Thoracic aorta (tissue), 2 donors: ENCODE measurements at regions not wholly inside any gene's neighbourhood (a gene's known extent, or its start where the extent isn't known, plus 50 kb on each side); places are given as distances from the start of the nearest gene placed in this dataset.
"Not testable (repeated sequence)": the region's sequence is repeated elsewhere in the genome, so short reads cannot be mapped to it uniquely, and the experiment has no call there.

Experiments
- ATAC-seq: fragments of 150-250 bp; one replicate; pipeline ENCODE4 v1.8.0; 2017; ENCODE audit warnings: low read depth; ENCODE audit not compliant: insufficient number of reproducible peaks, low FRiP score
- DNase-seq: peaks from one replicate; pipeline ENCODE4 v3.0.0-alpha.2; 2020; ENCODE audit warnings: low spot score
- H3K27ac ChIP-seq, 2 donors: fragments of 200-600 bp; sonication (generic); 1 replicate in 1 of 2; 2 replicates in 1 of 2; pipeline ENCODE4 v1.5.1; 2016; ENCODE audit warnings: mild to moderate bottlenecking in 2 of 2, moderate library complexity in 2 of 2
- H3K27me3 ChIP-seq: fragments of 200-600 bp; sonication (generic); replicated peaks from 2 replicates; pipeline ENCODE4 v1.6.0; 2016; ENCODE audit warnings: mild to moderate bottlenecking; ENCODE audit not compliant: insufficient read depth
- H3K36me3 ChIP-seq: fragments of 200-600 bp; sonication (generic); one replicate; pipeline ENCODE4 v1.5.1; 2016
- H3K4me1 ChIP-seq, 2 donors: fragments of 200-600 bp; sonication (generic); 1 replicate in 1 of 2; 2 replicates in 1 of 2; pipeline versions ENCODE4 v1.5.1 to v1.6.0; 2016; ENCODE audit warnings: low read depth in 2 of 2, mild to moderate bottlenecking in 1 of 2; ENCODE audit not compliant: control insufficient read depth in 1 of 2
- H3K4me3 ChIP-seq: fragments of 200-600 bp; sonication (generic); 2 replicates; pipeline ENCODE4 v1.5.1; 2016; ENCODE audit warnings: mild to moderate bottlenecking
- H3K9me3 ChIP-seq: fragments of 200-600 bp; sonication (generic); 2 replicates; pipeline ENCODE4 v1.5.1; 2016

DNA sequence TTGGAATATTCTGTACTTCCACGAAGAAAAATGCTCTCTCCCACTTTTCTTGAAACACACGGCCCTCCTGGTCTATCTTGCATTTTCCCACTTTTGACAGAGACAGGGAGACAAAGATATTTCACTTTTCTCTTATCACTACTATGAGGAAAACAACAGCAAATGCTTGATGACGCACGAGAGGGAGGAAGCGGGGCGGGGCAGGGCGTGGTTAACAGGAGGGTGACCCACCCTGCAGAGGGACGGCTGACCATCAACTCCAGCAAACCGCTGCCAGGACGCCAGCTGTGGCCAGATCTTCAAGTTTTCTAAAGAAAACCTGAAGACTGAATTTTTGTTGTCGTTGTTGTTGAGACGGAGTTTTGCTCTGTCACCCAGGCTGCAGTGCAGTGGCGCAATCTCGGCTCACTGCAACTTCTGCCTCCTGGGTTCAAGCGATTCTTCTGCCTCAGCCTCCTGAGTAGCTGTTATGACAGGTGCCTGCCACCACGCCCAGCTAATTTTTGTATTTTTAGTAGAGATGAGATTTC lies 63.8 kb downstream of the NSUN5 start:
- ATAC-seq, H3K4me1 ChIP-seq, H3K27ac ChIP-seq, H3K4me3 ChIP-seq, H3K27me3 ChIP-seq, H3K9me3 ChIP-seq, H3K36me3 ChIP-seq, DNase-seq: not testable (repeated sequence)

DNA sequence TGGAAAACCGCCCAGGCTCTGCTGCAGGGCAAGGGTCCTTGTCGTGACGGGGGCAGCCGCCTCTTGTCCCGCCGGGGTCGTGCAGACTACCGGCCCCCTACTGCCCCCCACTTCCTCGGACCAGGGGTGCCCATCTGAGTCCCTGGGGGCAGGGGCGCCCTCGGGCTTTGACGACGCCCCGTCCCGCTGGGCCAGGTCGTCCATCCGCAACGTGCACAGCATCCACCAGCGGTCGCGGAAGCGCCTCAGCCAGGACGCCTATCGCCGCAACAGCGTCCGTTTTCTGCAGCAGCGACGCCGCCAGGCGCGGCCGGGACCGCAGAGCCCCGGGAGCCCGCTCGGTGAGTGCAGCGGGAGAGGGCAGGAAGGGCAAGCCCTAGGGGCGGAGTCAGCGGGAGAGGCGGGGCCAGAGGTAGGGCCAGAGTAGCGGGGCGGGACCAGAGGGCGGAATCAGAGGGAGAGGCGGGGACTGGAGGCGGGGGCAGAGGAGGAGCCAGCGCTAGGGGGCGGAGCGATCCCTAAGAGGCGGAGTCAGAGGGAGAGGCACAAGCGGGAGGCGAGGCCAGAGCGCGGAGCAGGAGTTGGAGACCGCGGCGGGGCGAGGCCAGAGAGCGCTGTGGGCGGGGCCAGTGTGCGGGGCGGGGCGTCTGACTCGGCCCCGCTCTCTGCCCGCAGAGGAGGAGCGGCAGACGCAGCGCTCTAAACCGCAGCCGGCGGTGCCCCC lies 73.5 kb downstream of the NSUN5 start:
- ATAC-seq = peak; percentile 98
- peak; percentile 65 for DNase-seq
- H3K4me1 ChIP-seq, H3K27me3 ChIP-seq, H3K9me3 ChIP-seq, H3K36me3 ChIP-seq, H3K27ac ChIP-seq: not testable (repeated sequence)
- peak overlapping the region; percentile 63 for H3K4me3 ChIP-seq

GRCh38 chr7:73225745-73226144 lies 82.9 kb downstream of the NSUN5 start:
- H3K4me3 ChIP-seq, H3K9me3 ChIP-seq, H3K27ac ChIP-seq, ATAC-seq, H3K27me3 ChIP-seq, DNase-seq, H3K36me3 ChIP-seq, H3K4me1 ChIP-seq: not testable (repeated sequence)

GRCh38 chr7:73221724-73222123 lies 86.9 kb downstream of the NSUN5 start:
- not testable (repeated sequence) for ATAC-seq

DNA sequence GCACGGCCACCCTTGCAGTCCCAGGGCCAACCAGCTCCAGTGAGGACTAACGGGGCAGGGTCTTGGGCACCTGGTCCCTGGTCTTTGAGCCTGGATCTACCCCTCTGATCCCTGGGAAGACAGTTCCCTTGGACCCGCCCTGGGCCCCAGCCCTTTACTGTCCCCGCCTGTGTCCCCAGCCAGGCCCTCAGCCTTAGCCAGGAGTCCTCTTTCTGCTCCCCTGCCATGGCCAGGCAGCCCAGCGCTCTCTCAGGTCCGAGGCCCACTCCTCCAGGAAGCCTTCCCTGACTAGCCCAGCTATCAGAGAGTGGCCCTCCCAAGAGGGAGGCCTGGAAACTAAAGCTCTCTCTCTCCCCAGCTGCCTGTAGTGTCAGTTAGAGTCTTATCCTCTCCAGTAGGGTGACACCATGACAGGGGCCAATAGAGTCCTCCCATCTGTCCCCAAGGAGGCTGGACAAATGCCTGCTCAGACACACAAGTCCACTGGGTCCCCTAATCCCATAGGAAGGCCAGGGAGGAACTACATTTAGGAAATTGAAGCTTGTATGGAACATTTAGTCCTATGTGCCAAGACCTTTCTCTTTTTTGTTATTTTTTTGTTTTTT lies 87.8 kb downstream of the NSUN5 start:
- not testable (repeated sequence) for H3K36me3 ChIP-seq

More at GRCh38 chr7:73221724-73222123, 86.9 kb downstream of the NSUN5 start:
- not testable (repeated sequence) for DNase-seq, H3K36me3 ChIP-seq, H3K4me1 ChIP-seq, H3K27ac ChIP-seq, H3K27me3 ChIP-seq, H3K4me3 ChIP-seq, H3K9me3 ChIP-seq

DNA sequence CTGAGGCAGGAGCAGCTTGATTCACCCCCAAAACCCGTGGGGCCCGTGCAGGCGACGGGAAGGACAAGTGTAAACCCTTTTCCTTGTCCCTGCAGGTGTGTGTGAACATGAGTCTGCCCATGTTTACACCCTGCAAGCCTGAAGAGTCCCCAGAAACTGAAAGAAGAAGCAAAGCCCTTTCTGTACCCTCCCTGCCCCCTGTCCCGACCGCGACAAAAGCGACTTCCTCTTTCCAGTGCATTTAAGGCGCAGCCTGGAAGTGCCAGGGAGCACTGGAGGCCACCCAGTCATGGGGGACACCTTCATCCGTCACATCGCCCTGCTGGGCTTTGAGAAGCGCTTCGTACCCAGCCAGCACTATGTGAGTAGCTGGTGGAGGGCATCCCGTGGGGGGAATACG lies 88.3 kb downstream of the NSUN5 start:
- not testable (repeated sequence) for H3K27ac ChIP-seq, ATAC-seq, H3K27me3 ChIP-seq, H3K4me1 ChIP-seq, DNase-seq, H3K4me3 ChIP-seq, H3K9me3 ChIP-seq, H3K36me3 ChIP-seq

More for the DNA sequence above, 87.8 kb downstream of the NSUN5 start:
- H3K27ac ChIP-seq, DNase-seq, H3K4me3 ChIP-seq, H3K27me3 ChIP-seq, H3K4me1 ChIP-seq, H3K9me3 ChIP-seq, ATAC-seq: not testable (repeated sequence)

- H3K27me3 ChIP-seq, H3K36me3 ChIP-seq, H3K4me3 ChIP-seq, H3K4me1 ChIP-seq, DNase-seq, ATAC-seq, H3K9me3 ChIP-seq, H3K27ac ChIP-seq: not testable (repeated sequence)
These were observed 89.8 kb downstream of the NSUN5 start for GRCh38 chr7:73218802-73219201.

DNA sequence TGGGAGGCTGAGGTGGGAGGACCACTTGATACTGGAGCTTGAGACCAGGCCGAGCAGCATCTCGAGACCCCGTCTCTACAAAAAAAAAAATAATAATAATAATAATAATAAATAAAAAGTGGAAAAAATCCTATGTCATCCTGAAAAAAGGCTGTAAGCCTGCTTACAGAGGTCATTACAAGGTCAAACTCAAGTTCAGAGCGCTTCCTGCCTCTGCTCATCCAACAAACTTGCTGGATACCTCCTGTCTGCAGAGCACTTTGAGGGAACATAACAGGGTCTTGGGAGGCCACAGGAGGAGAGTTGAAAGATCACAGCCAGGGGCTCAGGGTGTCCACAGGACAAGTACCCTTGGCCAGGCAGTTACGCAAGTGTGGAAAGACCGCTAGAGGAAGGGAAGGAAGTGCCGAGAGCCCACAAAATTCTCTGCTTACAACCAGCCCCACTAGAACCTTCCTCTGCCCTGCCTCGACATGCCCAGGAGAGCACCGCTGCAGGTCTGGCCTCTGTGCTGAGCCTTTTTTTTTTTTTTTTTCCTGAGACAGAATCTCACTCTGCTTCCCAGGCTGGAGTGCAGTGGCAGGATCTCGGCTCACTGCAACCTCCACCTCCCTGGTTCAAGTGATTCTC lies 92.5 kb downstream of the NSUN5 start:
- H3K27me3 ChIP-seq, H3K36me3 ChIP-seq, H3K4me1 ChIP-seq, H3K27ac ChIP-seq, H3K4me3 ChIP-seq, DNase-seq, ATAC-seq, H3K9me3 ChIP-seq: not testable (repeated sequence)

- H3K4me1 ChIP-seq, H3K9me3 ChIP-seq, H3K27ac ChIP-seq, H3K36me3 ChIP-seq, DNase-seq, H3K27me3 ChIP-seq, H3K4me3 ChIP-seq, ATAC-seq: not testable (repeated sequence)
These were observed 93.4 kb downstream of the NSUN5 start for GRCh38 chr7:73215232-73215631.

DNA sequence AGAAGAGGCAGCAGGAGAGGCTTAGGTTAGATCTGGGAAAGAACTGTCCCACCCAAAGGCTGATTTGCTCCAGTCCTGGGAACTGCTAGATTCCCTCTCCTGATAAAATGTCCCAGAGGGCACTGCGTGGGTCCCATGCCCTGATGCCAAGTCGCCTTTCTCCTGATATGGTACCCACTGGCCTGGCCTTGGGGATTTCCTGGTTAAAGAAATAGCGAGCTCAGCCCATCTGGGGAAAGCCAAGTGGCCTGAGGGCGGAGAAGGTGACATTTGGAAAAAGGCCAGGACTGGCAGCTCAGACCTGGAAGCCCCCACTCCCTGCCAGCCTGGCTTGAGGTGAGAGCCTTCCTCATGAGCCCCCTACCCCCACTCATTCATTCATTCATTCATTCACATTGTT lies 94.2 kb downstream of the NSUN5 start:
- H3K27ac ChIP-seq, H3K4me1 ChIP-seq, H3K4me3 ChIP-seq, H3K36me3 ChIP-seq, H3K9me3 ChIP-seq, H3K27me3 ChIP-seq, ATAC-seq, DNase-seq: not testable (repeated sequence)

DNA sequence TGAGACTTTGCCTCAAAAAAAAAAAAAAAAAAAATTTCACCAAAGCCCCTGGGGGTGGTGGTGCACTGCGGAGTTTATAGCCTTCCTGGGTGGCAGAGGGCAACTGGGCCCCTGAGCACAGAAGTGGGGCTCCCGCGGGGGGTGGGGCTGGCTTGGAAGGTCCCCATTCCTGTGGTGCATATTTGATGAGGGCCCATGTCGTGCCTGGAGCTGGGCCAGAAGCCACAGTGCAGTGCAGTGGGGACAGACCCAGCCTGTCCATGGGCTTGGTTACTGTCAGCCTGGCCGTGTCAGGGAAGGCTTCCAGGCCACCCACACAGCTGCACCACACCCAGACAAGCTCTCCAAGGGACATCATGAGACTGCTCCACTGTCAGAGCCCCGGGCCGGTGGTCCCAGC lies 95.5 kb downstream of the NSUN5 start:
- DNase-seq, ATAC-seq, H3K27ac ChIP-seq, H3K4me3 ChIP-seq, H3K4me1 ChIP-seq, H3K36me3 ChIP-seq, H3K9me3 ChIP-seq, H3K27me3 ChIP-seq: not testable (repeated sequence)

DNA sequence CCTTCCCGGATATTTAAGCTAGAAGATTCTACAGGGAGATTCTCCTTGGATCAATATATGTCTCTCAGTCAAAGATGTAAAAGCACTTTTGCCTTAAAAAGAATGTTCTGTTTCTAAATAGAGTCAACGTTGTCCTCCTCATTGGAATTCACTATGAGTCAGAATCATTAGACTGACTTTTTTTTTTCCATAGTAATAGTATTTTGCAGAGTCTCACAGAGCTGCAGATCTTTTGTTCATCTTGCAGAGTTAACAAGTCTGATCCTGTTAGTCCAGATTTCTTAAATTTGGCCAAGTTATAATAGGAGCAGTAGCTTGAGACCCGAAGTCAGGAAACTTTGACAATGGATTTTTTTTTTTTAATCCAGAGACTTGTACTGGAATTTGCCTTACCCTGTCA lies 103.0 kb downstream of the NSUN5 start:
- not testable (repeated sequence) for H3K9me3 ChIP-seq, H3K36me3 ChIP-seq, H3K4me1 ChIP-seq, H3K27me3 ChIP-seq, ATAC-seq, H3K27ac ChIP-seq, H3K4me3 ChIP-seq, DNase-seq
